HEK293 (cell line): ENCODE measurements at regions not wholly inside any gene's neighbourhood (a gene's known extent, or its start where the extent isn't known, plus 50 kb on each side); places are given as distances from the start of the nearest gene placed in this dataset.

Experiments
- CTCF ChIA-PET: fragments of 350-600 bp; formaldehyde crosslinking; extraction: SDS; loops from one replicate; lab custom pipeline; 2021; ENCODE audit warnings: antibody characterized with exemption; lab: Yijun Ruan, JAX
- POLR2A ChIA-PET: fragments of 300-600 bp; formaldehyde crosslinking; extraction: SDS; loops from one replicate; lab custom pipeline; 2020; ENCODE audit warnings: antibody characterized with exemption, inconsistent platforms; lab: Yijun Ruan, JAX
- H3K27ac ChIP-seq: fragments of 200-500 bp; sonication (Bioruptor generic); 2 replicates; pipeline ENCODE4 v1.5.1; 2014; ENCODE audit warnings: low read depth, low read length, control low read depth, inconsistent platforms; ENCODE audit errors: extremely low read depth
- H3K36me3 ChIP-seq, 2 experiments: fragments of 200-500 bp in 1 of 2; sonication (Bioruptor generic) in 1 of 2; 1 replicate in 1 of 2; 2 replicates in 1 of 2; pipeline ENCODE4 v1.5.1; 2014 to 2017; ENCODE audit warnings: inconsistent platforms in 2 of 2, low read length in 2 of 2; ENCODE audit not compliant: control insufficient read depth in 2 of 2, insufficient read depth in 1 of 2
- H3K4me1 ChIP-seq: fragments of 200-500 bp; sonication (Bioruptor generic); 2 replicates; pipeline ENCODE4 v1.5.1; 2014; ENCODE audit warnings: mild to moderate bottlenecking, low read length, inconsistent platforms; ENCODE audit not compliant: control insufficient read depth, insufficient read depth
- H3K4me3 ChIP-seq: 2 replicates; pipeline ENCODE4 v1.5.1; 2011; ENCODE audit warnings: low read depth, mild to moderate bottlenecking, control low read depth, low read length, moderate library complexity
- H3K9me3 ChIP-seq: fragments of 200-500 bp; sonication (Bioruptor generic); 2 replicates; pipeline ENCODE4 v1.5.1; 2014; ENCODE audit warnings: low read depth, low read length, inconsistent platforms; ENCODE audit not compliant: control insufficient read depth, insufficient read depth
- ATF2 ChIP-seq: fragments of 450-650 bp; formaldehyde crosslinking; IDR thresholded peaks from 2 replicates; pipeline ENCODE4 v1.5.1; 2016; ENCODE audit warnings: missing biosample characterization, missing genetic modification characterization, low read depth
- BCL11B ChIP-seq: fragments of 450-650 bp; formaldehyde crosslinking; IDR thresholded peaks from 2 replicates; pipeline ENCODE4 v1.5.1; 2016; ENCODE audit warnings: low read depth, missing biosample characterization, missing genetic modification characterization
- GLIS2 ChIP-seq: fragments of 450-650 bp; formaldehyde crosslinking; IDR thresholded peaks from 2 replicates; pipeline ENCODE4 v1.5.1; 2016; ENCODE audit warnings: missing biosample characterization, missing genetic modification characterization
- HOXC10 ChIP-seq: sonication (generic); formaldehyde crosslinking; IDR thresholded peaks from 2 replicates; pipeline ENCODE4 v1.8.1; 2023; ENCODE audit warnings: mild to moderate bottlenecking, missing genetic modification reagents
- INSM2 ChIP-seq: fragments of 450-650 bp; formaldehyde crosslinking; IDR thresholded peaks from 2 replicates; pipeline ENCODE4 v1.5.1; 2016; ENCODE audit warnings: missing biosample characterization, missing genetic modification characterization
- KLF10 ChIP-seq: fragments of 450-650 bp; IDR thresholded peaks from 2 replicates; pipeline ENCODE4 v1.5.1; 2018; ENCODE audit warnings: missing biosample characterization, mild to moderate bottlenecking, missing genetic modification characterization
- KLF8 ChIP-seq: fragments of 450-650 bp; formaldehyde crosslinking; IDR thresholded peaks from 2 replicates; pipeline ENCODE4 v1.5.1; 2016; ENCODE audit warnings: missing biosample characterization, missing genetic modification characterization
- OSR2 ChIP-seq: fragments of 450-650 bp; formaldehyde crosslinking; IDR thresholded peaks from 2 replicates; pipeline ENCODE4 v1.5.1; 2016; ENCODE audit warnings: missing biosample characterization, missing genetic modification characterization
- OVOL3 ChIP-seq: fragments of 450-650 bp; formaldehyde crosslinking; IDR thresholded peaks from 2 replicates; pipeline ENCODE4 v1.5.1; 2016; ENCODE audit warnings: missing biosample characterization, missing genetic modification characterization
- PRDM4 ChIP-seq: fragments of 450-650 bp; formaldehyde crosslinking; IDR thresholded peaks from 2 replicates; pipeline ENCODE4 v1.5.1; 2017; ENCODE audit warnings: missing biosample characterization, missing genetic modification characterization
- TRIM28 ChIP-seq: IDR thresholded peaks from 2 replicates; pipeline ENCODE4 v1.6.1; 2011; ENCODE audit warnings: low read length, control low read depth, borderline replicate concordance
- TSHZ1 ChIP-seq: fragments of 450-650 bp; formaldehyde crosslinking; IDR thresholded peaks from 2 replicates; pipeline ENCODE4 v1.5.1; 2016; ENCODE audit warnings: missing biosample characterization, missing genetic modification characterization, borderline replicate concordance
- WT1 ChIP-seq: fragments of 450-650 bp; formaldehyde crosslinking; IDR thresholded peaks from 2 replicates; pipeline ENCODE4 v1.5.1; 2016; ENCODE audit warnings: missing biosample characterization, missing genetic modification characterization
- ZBTB1 ChIP-seq: fragments of 450-650 bp; formaldehyde crosslinking; IDR thresholded peaks from 2 replicates; pipeline ENCODE4 v1.5.1; 2016; ENCODE audit warnings: missing biosample characterization, missing genetic modification characterization
- ZBTB21 ChIP-seq: fragments of 450-650 bp; formaldehyde crosslinking; IDR thresholded peaks from 2 replicates; pipeline ENCODE4 v1.5.1; 2017; ENCODE audit warnings: missing biosample characterization, missing genetic modification characterization
- ZNF175 ChIP-seq: fragments of 450-650 bp; formaldehyde crosslinking; IDR thresholded peaks from 2 replicates; pipeline ENCODE4 v1.5.1; 2016; ENCODE audit warnings: missing biosample characterization, missing genetic modification characterization
- ZNF184 ChIP-seq: fragments of 450-650 bp; IDR thresholded peaks from 2 replicates; pipeline ENCODE4 v1.5.1; 2018; ENCODE audit warnings: missing biosample characterization, mild to moderate bottlenecking, missing genetic modification characterization
- ZNF24 ChIP-seq: fragments of 450-650 bp; formaldehyde crosslinking; IDR thresholded peaks from 2 replicates; pipeline ENCODE4 v1.5.1; 2016; ENCODE audit warnings: missing biosample characterization, missing genetic modification characterization
- ZNF248 ChIP-seq: fragments of 450-650 bp; formaldehyde crosslinking; IDR thresholded peaks from 2 replicates; pipeline ENCODE4 v1.5.1; 2017; ENCODE audit warnings: missing biosample characterization, missing genetic modification characterization
- ZNF266 ChIP-seq: fragments of 450-650 bp; formaldehyde crosslinking; IDR thresholded peaks from 2 replicates; pipeline ENCODE4 v1.5.1; 2016; ENCODE audit warnings: missing biosample characterization, missing genetic modification characterization, low read depth
- ZNF292 ChIP-seq: fragments of 450-650 bp; formaldehyde crosslinking; IDR thresholded peaks from 2 replicates; pipeline ENCODE4 v1.5.1; 2016; ENCODE audit warnings: low read depth, missing biosample characterization, missing genetic modification characterization, borderline replicate concordance
- ZNF350 ChIP-seq: fragments of 450-650 bp; formaldehyde crosslinking; IDR thresholded peaks from 2 replicates; pipeline ENCODE4 v1.5.0; 2017; ENCODE audit warnings: missing biosample characterization, mild to moderate bottlenecking, missing genetic modification characterization
- ZNF426 ChIP-seq: fragments of 450-650 bp; formaldehyde crosslinking; IDR thresholded peaks from 2 replicates; pipeline ENCODE4 v1.5.1; 2017; ENCODE audit warnings: missing biosample characterization, missing genetic modification characterization, mild to moderate bottlenecking, inconsistent platforms, moderate library complexity
- ZNF558 ChIP-seq: fragments of 450-650 bp; formaldehyde crosslinking; IDR thresholded peaks from 2 replicates; pipeline ENCODE4 v1.5.1; 2016; ENCODE audit warnings: missing biosample characterization, missing genetic modification characterization
- ZNF580 ChIP-seq: fragments of 450-650 bp; formaldehyde crosslinking; IDR thresholded peaks from 2 replicates; pipeline ENCODE4 v1.5.1; 2016; ENCODE audit warnings: missing biosample characterization, missing genetic modification characterization
- ZNF623 ChIP-seq: fragments of 450-650 bp; formaldehyde crosslinking; IDR thresholded peaks from 2 replicates; pipeline ENCODE4 v1.5.1; 2016; ENCODE audit warnings: missing biosample characterization, missing genetic modification characterization
- ZNF629 ChIP-seq: fragments of 450-650 bp; formaldehyde crosslinking; IDR thresholded peaks from 2 replicates; pipeline ENCODE4 v1.5.1; 2017; ENCODE audit warnings: missing biosample characterization, missing genetic modification characterization
- ZNF639 ChIP-seq: fragments of 450-650 bp; formaldehyde crosslinking; IDR thresholded peaks from 2 replicates; pipeline ENCODE4 v1.5.1; 2016; ENCODE audit warnings: missing biosample characterization, missing genetic modification characterization
- ZXDB ChIP-seq: fragments of 450-650 bp; formaldehyde crosslinking; IDR thresholded peaks from 2 replicates; pipeline ENCODE4 v1.5.1; 2016; ENCODE audit warnings: missing biosample characterization, missing genetic modification characterization

GRCh38 chr5:125657936-125658335 lies 765.3 kb upstream of the GRAMD2B start:
- CTCF ChIA-PET = no interaction called here
- Histone ChIP-seq H3K4me1 (peaks cover 20% of the 10 kb centered on the region), H3K4me3 (no peak overlapping the region), H3K36me3 (no peaks in the 10 kb centered on the region), H3K27ac (no peak overlapping the region), H3K9me3 (no peaks in the 10 kb centered on the region)
- POLR2A ChIA-PET = no interaction called here
- 0 out of 2 replicates have a peak, but pooled peaks have one; percentile 13 for TF ChIP-seq ZXDB (tag by site-specific recombination)
- TF ChIP-seq OSR2 (tag by site-specific recombination) = peak; percentile 96
- no peak for TF ChIP-seq ZNF426 (tag by site-specific recombination)
- peak; percentile 87; the same call in 1 of the 2 replicates for TF ChIP-seq TSHZ1 (tag by site-specific recombination)
- TF ChIP-seq OVOL3 (tag by site-specific recombination) = no peak
- no peak for TF ChIP-seq KLF10 (tag by site-specific recombination)
- no peak for TF ChIP-seq ZNF248 (tag by site-specific recombination)
- no peak for TF ChIP-seq GLIS2 (tag by site-specific recombination)
- TF ChIP-seq ZNF629 (tag by site-specific recombination) = peak; percentile 95
- peak; percentile 20; the same call in 1 of the 2 replicates for TF ChIP-seq ZNF184 (tag by site-specific recombination)
- 0 out of 2 replicates have a peak, but pooled peaks have one; percentile 75 for TF ChIP-seq ZBTB1 (tag by site-specific recombination)
- TF ChIP-seq ZNF175 (tag by site-specific recombination) = no peak
- TF ChIP-seq BCL11B = 0 out of 2 replicates have a peak, but pooled peaks have one; percentile 28
- TF ChIP-seq ZNF292 (tag by site-specific recombination) = no peak
- peak; percentile 71 for TF ChIP-seq ZBTB21 (tag by site-specific recombination)
- TF ChIP-seq WT1 (tag by site-specific recombination) = peak; percentile 84
- TF ChIP-seq PRDM4 (tag by site-specific recombination) = peak; percentile 54
- 0 out of 2 replicates have a peak, but pooled peaks have one; percentile 44 for TF ChIP-seq ZNF558 (tag by site-specific recombination)
- TF ChIP-seq ZNF350 (tag by site-specific recombination) = no peak
- peak; percentile 38; the same call in 1 of the 2 replicates for TF ChIP-seq TRIM28
- peak; percentile 48; the same call in 1 of the 2 replicates for TF ChIP-seq ZNF580 (tag by site-specific recombination)
- TF ChIP-seq ZNF24 (tag by site-specific recombination) = peak; percentile 80
- TF ChIP-seq KLF8 = peak; percentile 37
- peak; percentile 82 for TF ChIP-seq ZNF639 (tag by site-specific recombination)
- TF ChIP-seq ZNF623 = no peak
- TF ChIP-seq ZNF266 (tag by site-specific recombination) = no peak
- TF ChIP-seq INSM2 (tag by site-specific recombination) = peak; percentile 95
- peak; percentile 97 for TF ChIP-seq ATF2 (tag by site-specific recombination)
- TF ChIP-seq HOXC10 (CRISPR knock-in tag) = no peak
